Tibial artery (tissue), 4 donors: ENCODE measurements at regions not wholly inside any gene's neighbourhood (a gene's known extent, or its start where the extent isn't known, plus 50 kb on each side); places are given as distances from the start of the nearest gene placed in this dataset.

ENCODE experiments used
- DNase-seq, 2 donors: peaks; one replicate each; pipeline ENCODE4 v3.0.0-alpha.2; 2019
- H3K27ac ChIP-seq, 2 donors: fragments of 200-600 bp; sonication (generic) in 1 of 2; 1 replicate in 1 of 2; 2 replicates in 1 of 2; pipeline ENCODE4 v1.5.1; 2018 to 2019; ENCODE audit warnings: mild to moderate bottlenecking in 1 of 2
- H3K27me3 ChIP-seq, 2 donors: fragments of 200-600 bp; sonication (generic) in 1 of 2; one replicate each; pipeline versions ENCODE4 v1.5.1 to v1.6.0; 2016 to 2019
- H3K36me3 ChIP-seq, 3 donors: fragments of 200-600 bp; sonication (generic) in 2 of 3; one replicate each; pipeline ENCODE4 v1.5.1; 2016 to 2019; ENCODE audit warnings: mild to moderate bottlenecking in 2 of 3
- H3K4me1 ChIP-seq, 4 donors: fragments of 200-600 bp; sonication (generic) in 2 of 4; 1 replicate in 3 of 4; 2 replicates in 1 of 4; pipeline ENCODE4 v1.5.1; 2016 to 2019
- H3K4me3 ChIP-seq, 2 donors: fragments of 200-600 bp; sonication (generic) in 1 of 2; 1 replicate in 1 of 2; 2 replicates in 1 of 2; pipeline ENCODE4 v1.5.1; 2018 to 2019; ENCODE audit warnings: mild to moderate bottlenecking in 2 of 2
- H3K9me3 ChIP-seq, 3 donors: fragments of 200-600 bp; sonication (generic) in 1 of 3; one replicate each; pipeline ENCODE4 v1.5.1; 2016 to 2019
- CTCF ChIP-seq, 2 experiments: fragments of 200-600 bp in 1 of 2; fragments of 450-650 bp in 1 of 2; IDR thresholded peaks; one replicate each; pipeline ENCODE4 v1.5.1; 2017 to 2019; ENCODE audit warnings: antibody characterized with exemption in 2 of 2, mild to moderate bottlenecking in 1 of 2, moderate library complexity in 1 of 2
- intact Hi-C: fragments of 100-400 bp; cut with DNase I; formaldehyde crosslinking; loops from one replicate; pipeline ENCODE4 v1.15.0; 2023; ENCODE audit warnings: low total_unique reads

- no peak overlapping the region for H3K27ac ChIP-seq
Observed at GRCh38 chr6:121499666-121500065, 64.2 kb downstream of the GJA1 start.

GRCh38 chr6:121503589-121503991 is 68.1 kb downstream of the GJA1 start:
- Histone ChIP-seq H3K4me1 (peaks cover 0 to 19% (median 0%) of the 10 kb centered on the region in 4 donors), H3K27me3 (no peaks in the 10 kb centered on the region), H3K9me3 (no peaks in the 10 kb centered on the region), H3K4me3 (no peak overlapping the region), H3K27ac (peak overlapping the region; percentile 48 to 55), H3K36me3 (no peaks in the 10 kb centered on the region)
- no peak for TF ChIP-seq CTCF (IDR thresholded peaks at IDR 0.05)
- no peak for DNase-seq
- intact Hi-C loops: no loop called here

More at GRCh38 chr6:121499666-121500065, 64.2 kb downstream of the GJA1 start:
- no peak for TF ChIP-seq CTCF (IDR thresholded peaks at IDR 0.05)
- intact Hi-C loops: no loop called here
- Histone ChIP-seq H3K27me3 (no peaks in the 10 kb centered on the region), H3K4me1 (peaks cover 0 to 28% (median 0%) of the 10 kb centered on the region in 4 donors), H3K36me3 (no peaks in the 10 kb centered on the region), H3K9me3 (no peaks in the 10 kb centered on the region), H3K4me3 (no peak overlapping the region)
- DNase-seq: no peak

- intact Hi-C loops: no loop called here
- Histone ChIP-seq H3K4me3 (no peak overlapping the region), H3K36me3 (no peaks in the 10 kb centered on the region), H3K4me1 (peaks cover 0 to 18% (median 0%) of the 10 kb centered on the region in 4 donors), H3K27me3 (no peaks in the 10 kb centered on the region), H3K9me3 (no peaks in the 10 kb centered on the region), H3K27ac (peak overlapping the region; percentile 48 to 55)
- no peak for DNase-seq
- TF ChIP-seq CTCF (IDR thresholded peaks at IDR 0.05): no peak
Observed at GRCh38 chr6:121504227-121504626, 68.8 kb downstream of the GJA1 start.

- intact Hi-C loops: no loop called here
- H3K36me3 ChIP-seq: no peaks in the 10 kb centered on the region
- H3K27ac ChIP-seq: no peak overlapping the region
- H3K9me3 ChIP-seq: no peaks in the 10 kb centered on the region
- H3K27me3 ChIP-seq: no peaks in the 10 kb centered on the region
- peaks cover 0 to 18% (median 0%) of the 10 kb centered on the region in 4 donors for H3K4me1 ChIP-seq
- DNase-seq: no peak
- H3K4me3 ChIP-seq: no peak overlapping the region
- no peak for TF ChIP-seq CTCF (IDR thresholded peaks at IDR 0.05)
Observed at GRCh38 chr6:121505284-121505683, 69.8 kb downstream of the GJA1 start.

GRCh38 chr6:121506761-121507754 is 71.6 kb downstream of the GJA1 start:
- H3K36me3 ChIP-seq: no peaks in the 10 kb centered on the region
- peaks cover 0 to 18% (median 0%) of the 10 kb centered on the region in 4 donors for H3K4me1 ChIP-seq
- intact Hi-C loops: no loop called here
- no peak overlapping the region for H3K27ac ChIP-seq
- no peak overlapping the region for H3K4me3 ChIP-seq
- DNase-seq: no peak
- H3K27me3 ChIP-seq: no peaks in the 10 kb centered on the region
- TF ChIP-seq CTCF (IDR thresholded peaks at IDR 0.05): no peak
- no peaks in the 10 kb centered on the region for H3K9me3 ChIP-seq
